ENCODE measurements at regions not wholly inside any gene's neighbourhood (a gene's known extent, or its start where the extent isn't known, plus 50 kb on each side); places are given as distances from the start of the nearest gene placed in this dataset.

DNA sequence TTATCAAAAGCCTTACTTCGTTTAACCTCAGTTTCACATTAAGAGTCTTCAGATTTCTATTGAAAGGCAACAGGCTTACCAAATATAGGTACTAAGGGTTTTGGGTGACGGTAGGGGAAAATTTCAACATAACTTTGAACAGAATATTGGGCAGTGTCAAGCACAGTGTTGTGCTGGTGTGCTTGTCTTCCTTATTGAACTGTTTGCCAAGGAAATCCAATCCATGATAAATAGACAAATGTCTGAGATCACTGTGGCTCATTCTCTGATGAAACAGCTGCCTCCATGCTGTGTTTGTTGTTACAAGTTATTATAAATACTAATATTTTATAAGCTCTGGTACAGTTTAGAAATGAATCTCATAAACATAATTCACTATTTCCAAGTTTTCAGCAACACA, 730.1 kb downstream of the NR2F1-AS1 start:
- intact Hi-C loops (cut with DNase I), result no loop called here
- no peak for TF ChIP-seq CTCF (IDR thresholded peaks at IDR 0.05)
- no peak for TF ChIP-seq POLR2A (IDR thresholded peaks at IDR 0.05)
- WGBS, 2 donors, result 68 to 83% methylated on average over 2 of the region's 2 CpGs

GRCh38 chr5:92849756-92850155, 731.3 kb downstream of the NR2F1-AS1 start:
- Histone ChIP-seq H3K27me3 (no peaks in the 10 kb centered on the region), H3K27ac (no peak overlapping the region), H3K36me3 (no peaks in the 10 kb centered on the region), H3K4me1 (no peaks in the 10 kb centered on the region), H3K9me3 (no peaks in the 10 kb centered on the region), H3K4me3 (replicated peaks in 1 of 3) (no peak overlapping the region)
- DNase-seq, result no peak
- intact Hi-C loops (cut with DNase I), result no loop called here
- TF ChIP-seq POLR2A (IDR thresholded peaks at IDR 0.05) (no peak), CTCF (IDR thresholded peaks at IDR 0.05) (no peak)

More for the DNA sequence above, 730.1 kb downstream of the NR2F1-AS1 start:
- DNase-seq, result no peak
- Histone ChIP-seq H3K27ac (no peak overlapping the region), H3K4me1 (no peaks in the 10 kb centered on the region), H3K4me3 (replicated peaks in 1 of 3) (no peak overlapping the region), H3K36me3 (no peaks in the 10 kb centered on the region), H3K27me3 (no peaks in the 10 kb centered on the region), H3K9me3 (no peaks in the 10 kb centered on the region)

DNA sequence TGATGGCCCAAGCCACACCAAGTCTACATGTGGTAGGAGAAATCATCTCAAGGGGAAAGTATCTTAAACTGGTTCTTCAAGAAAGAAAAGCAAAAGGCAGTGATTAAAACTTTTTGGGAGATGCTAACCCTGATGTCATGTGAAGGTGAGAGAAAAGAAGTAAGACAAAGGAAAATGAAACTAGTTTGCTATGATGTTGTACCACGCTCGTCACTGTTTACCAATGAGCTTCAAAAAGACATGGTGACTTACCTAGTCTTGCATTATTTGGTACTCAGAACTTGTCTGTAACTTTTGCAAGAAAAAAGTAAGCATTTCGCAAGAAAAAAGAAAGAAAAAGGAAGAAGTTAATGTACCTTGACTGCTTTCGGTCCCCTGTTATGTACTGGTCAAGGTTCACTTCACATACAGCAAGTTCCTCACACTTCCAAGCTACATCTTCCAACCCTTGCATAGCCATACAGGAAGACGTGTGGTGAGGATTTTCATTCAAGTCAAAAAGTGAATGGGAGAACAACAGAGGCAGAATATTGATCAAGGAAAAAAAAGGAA, 739.3 kb downstream of the NR2F1-AS1 start:
- no peak overlapping the region for H3K27ac ChIP-seq
- H3K27me3 ChIP-seq, result no peaks in the 10 kb centered on the region
- intact Hi-C loops (cut with DNase I), result no loop called here
- TF ChIP-seq POLR2A (IDR thresholded peaks at IDR 0.05) (no peak), CTCF (IDR thresholded peaks at IDR 0.05) (no peak)
- no peaks in the 10 kb centered on the region for H3K9me3 ChIP-seq
- H3K4me1 ChIP-seq, result no peaks in the 10 kb centered on the region
- WGBS, 2 donors, result 68 to 73% methylated on average over 5 of the region's 5 CpGs
- no peaks in the 10 kb centered on the region for H3K36me3 ChIP-seq
- DNase-seq, result no peak
- no peak overlapping the region for H3K4me3 ChIP-seq (replicated peaks in 1 of 3)

DNA sequence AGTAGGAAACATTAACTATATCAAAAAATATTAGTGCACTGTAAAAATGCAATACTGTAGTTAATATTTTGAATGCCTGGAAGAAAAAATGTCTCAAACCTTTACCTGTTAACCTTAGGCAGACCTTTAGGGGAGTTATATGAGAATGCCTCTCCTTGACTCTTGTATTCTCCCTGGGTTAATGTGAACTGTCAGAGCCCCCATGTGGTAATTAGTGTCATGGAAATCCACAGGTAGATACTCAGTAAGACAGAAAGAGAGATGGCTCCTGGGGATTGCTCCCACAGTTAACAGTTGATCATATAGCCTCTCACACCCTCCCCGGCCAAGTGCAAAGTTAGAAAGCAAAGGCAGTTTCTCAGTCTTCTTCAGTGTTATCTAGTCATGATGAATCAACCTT, 742.8 kb downstream of the NR2F1-AS1 start:
- no peak overlapping the region for H3K4me3 ChIP-seq (replicated peaks in 1 of 3)
- no peaks in the 10 kb centered on the region for H3K4me1 ChIP-seq
- no peaks in the 10 kb centered on the region for H3K36me3 ChIP-seq
- H3K27ac ChIP-seq, result no peak overlapping the region
- 69 to 80% methylated on average over 1 of the region's 1 CpG for WGBS, 2 donors
- intact Hi-C loops (cut with DNase I), result no loop called here
- H3K27me3 ChIP-seq, result no peaks in the 10 kb centered on the region
- no peaks in the 10 kb centered on the region for H3K9me3 ChIP-seq
- DNase-seq, result no peak
- no peak for TF ChIP-seq CTCF (IDR thresholded peaks at IDR 0.05)
- TF ChIP-seq POLR2A (IDR thresholded peaks at IDR 0.05), result no peak

- no peak for DNase-seq
- WGBS, 2 donors, result 78 to 81% methylated on average over 3 of the region's 3 CpGs
- Histone ChIP-seq H3K36me3 (no peaks in the 10 kb centered on the region), H3K27ac (no peak overlapping the region), H3K27me3 (no peaks in the 10 kb centered on the region), H3K4me3 (replicated peaks in 1 of 3) (no peak overlapping the region), H3K4me1 (no peaks in the 10 kb centered on the region), H3K9me3 (no peaks in the 10 kb centered on the region)
- TF ChIP-seq POLR2A (IDR thresholded peaks at IDR 0.05), result no peak
- TF ChIP-seq CTCF (IDR thresholded peaks at IDR 0.05), result no peak
- intact Hi-C loops (cut with DNase I), result no loop called here
Measured at GRCh38 chr5:92836855-92837755, 743.9 kb downstream of the NR2F1-AS1 start.

Data from thyroid gland (tissue), 4 donors.